ENCODE measurements at regions not wholly inside any gene's neighbourhood (a gene's known extent, or its start where the extent isn't known, plus 50 kb on each side); places are given as distances from the start of the nearest gene placed in this dataset.

DNA sequence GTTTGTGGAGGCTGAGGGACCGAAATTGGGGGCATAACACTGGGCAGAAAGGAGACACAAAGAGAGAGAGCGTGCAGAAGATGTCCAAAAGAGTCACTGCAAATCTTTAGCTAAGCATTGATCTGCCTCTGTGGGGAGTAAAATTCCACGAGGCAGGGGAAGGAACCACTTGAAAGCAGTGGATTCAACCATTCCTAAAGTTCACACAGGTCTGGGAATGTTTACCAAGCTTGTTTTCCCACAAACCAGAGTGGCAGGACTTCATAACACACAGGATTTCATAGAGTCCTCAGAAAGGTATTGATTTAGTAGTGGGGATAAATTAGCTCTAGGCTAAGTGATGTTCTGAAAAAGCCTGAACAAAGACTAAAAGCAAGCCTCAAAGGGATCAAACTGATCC, 66.1 kb upstream of the RPL38 start:
- H3K36me3 Mint-ChIP-seq, result peaks cover 1% of the 10 kb centered on the region
- Histone ChIP-seq H3K9ac (no peak overlapping the region), H3K4me2 (peak overlapping the region; percentile 45), H2AFZ (replicated peaks) (peak overlapping the region; percentile 63), H3K27ac (no peak overlapping the region), H3K4me1 (peaks cover 26% of the 10 kb centered on the region), H3K9me3 (ENCODE audit: low read depth) (peaks cover 16% of the 10 kb centered on the region), H4K20me1 (ENCODE audit: low read depth) (no peaks in the 10 kb centered on the region), H3K27me3 (no peaks in the 10 kb centered on the region), H3K79me2 (ENCODE audit: low read depth) (no peaks in the 10 kb centered on the region), H3K4me3 (no peak overlapping the region), H3K36me3 (peaks cover 5% of the 10 kb centered on the region), H3F3A (ENCODE audit: low read depth) (peaks cover 10% of the 10 kb centered on the region)
- peaks cover 31% of the 10 kb centered on the region for H3K9me3 Mint-ChIP-seq
- TF ChIP-seq EZH2 (IDR thresholded peaks at IDR 0.05), result no peak
- TF ChIP-seq EZH2phosphoT487 (IDR thresholded peaks at IDR 0.05), result no peak
- TF ChIP-seq, protein P1, sequence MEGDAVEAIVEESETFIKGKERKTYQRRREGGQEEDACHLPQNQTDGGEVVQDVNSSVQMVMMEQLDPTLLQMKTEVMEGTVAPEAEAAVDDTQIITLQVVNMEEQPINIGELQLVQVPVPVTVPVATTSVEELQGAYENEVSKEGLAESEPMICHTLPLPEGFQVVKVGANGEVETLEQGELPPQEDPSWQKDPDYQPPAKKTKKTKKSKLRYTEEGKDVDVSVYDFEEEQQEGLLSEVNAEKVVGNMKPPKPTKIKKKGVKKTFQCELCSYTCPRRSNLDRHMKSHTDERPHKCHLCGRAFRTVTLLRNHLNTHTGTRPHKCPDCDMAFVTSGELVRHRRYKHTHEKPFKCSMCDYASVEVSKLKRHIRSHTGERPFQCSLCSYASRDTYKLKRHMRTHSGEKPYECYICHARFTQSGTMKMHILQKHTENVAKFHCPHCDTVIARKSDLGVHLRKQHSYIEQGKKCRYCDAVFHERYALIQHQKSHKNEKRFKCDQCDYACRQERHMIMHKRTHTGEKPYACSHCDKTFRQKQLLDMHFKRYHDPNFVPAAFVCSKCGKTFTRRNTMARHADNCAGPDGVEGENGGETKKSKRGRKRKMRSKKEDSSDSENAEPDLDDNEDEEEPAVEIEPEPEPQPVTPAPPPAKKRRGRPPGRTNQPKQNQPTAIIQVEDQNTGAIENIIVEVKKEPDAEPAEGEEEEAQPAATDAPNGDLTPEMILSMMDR (IDR thresholded peaks at IDR 0.05), result no peak
- H3K4me1 Mint-ChIP-seq, result peaks cover 28% of the 10 kb centered on the region
- DNase-seq (ENCODE audit: low spot score), result no peak
- no peak overlapping the region for H3K4me3 Mint-ChIP-seq
- H3K27me3 Mint-ChIP-seq (ENCODE audit: insufficient read depth, low read depth), result peaks cover 10% of the 10 kb centered on the region
- peak overlapping the region; percentile 17 for H3K27ac Mint-ChIP-seq

DNA sequence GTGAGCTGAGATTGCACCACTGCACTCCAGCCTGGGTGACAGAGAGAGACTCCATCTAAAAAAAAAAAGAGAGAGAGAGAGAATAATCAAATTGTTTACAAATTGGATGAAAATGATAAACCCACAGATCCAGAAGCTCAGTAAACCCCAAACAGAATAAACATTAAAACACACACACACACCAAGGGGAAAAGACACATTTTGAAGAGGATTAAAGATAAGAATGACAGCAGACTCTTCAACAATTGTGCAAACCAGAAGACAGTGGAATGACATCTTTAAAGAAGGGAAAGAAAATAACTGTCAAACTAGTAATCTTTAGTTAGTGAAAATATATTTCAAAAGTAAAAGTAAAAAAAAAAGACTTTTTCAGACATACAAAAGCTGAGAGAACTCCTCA, 64.4 kb upstream of the RPL38 start:
- no peaks in the 10 kb centered on the region for H3K79me2 ChIP-seq (ENCODE audit: low read depth)
- H3K36me3 Mint-ChIP-seq, result peaks cover 1% of the 10 kb centered on the region
- H3K4me1 Mint-ChIP-seq, result peaks cover 19% of the 10 kb centered on the region
- peaks cover 45% of the 10 kb centered on the region for H3K9me3 Mint-ChIP-seq
- no peak overlapping the region for H3K4me3 ChIP-seq
- peaks cover 5% of the 10 kb centered on the region for H3K36me3 ChIP-seq
- H3K27me3 ChIP-seq, result no peaks in the 10 kb centered on the region
- H4K20me1 ChIP-seq (ENCODE audit: low read depth), result no peaks in the 10 kb centered on the region
- H3K4me3 Mint-ChIP-seq, result no peak overlapping the region
- H3K27ac ChIP-seq, result no peak overlapping the region
- TF ChIP-seq EZH2phosphoT487 (IDR thresholded peaks at IDR 0.05) (no peak), EZH2 (IDR thresholded peaks at IDR 0.05) (no peak)
- TF ChIP-seq, protein P1 (IDR thresholded peaks at IDR 0.05), result no peak
- H3K27ac Mint-ChIP-seq, result no peak overlapping the region
- no peak overlapping the region for H3K4me2 ChIP-seq
- no peak overlapping the region for H3K9ac ChIP-seq
- H2AFZ ChIP-seq (replicated peaks), result no peak overlapping the region
- peaks cover 7% of the 10 kb centered on the region for H3K27me3 Mint-ChIP-seq (ENCODE audit: insufficient read depth, low read depth)
- peaks cover 10% of the 10 kb centered on the region for H3F3A ChIP-seq (ENCODE audit: low read depth)
- H3K4me1 ChIP-seq, result peaks cover 20% of the 10 kb centered on the region
- peaks cover 16% of the 10 kb centered on the region for H3K9me3 ChIP-seq (ENCODE audit: low read depth)
- DNase-seq (ENCODE audit: low spot score), result no peak

DNA sequence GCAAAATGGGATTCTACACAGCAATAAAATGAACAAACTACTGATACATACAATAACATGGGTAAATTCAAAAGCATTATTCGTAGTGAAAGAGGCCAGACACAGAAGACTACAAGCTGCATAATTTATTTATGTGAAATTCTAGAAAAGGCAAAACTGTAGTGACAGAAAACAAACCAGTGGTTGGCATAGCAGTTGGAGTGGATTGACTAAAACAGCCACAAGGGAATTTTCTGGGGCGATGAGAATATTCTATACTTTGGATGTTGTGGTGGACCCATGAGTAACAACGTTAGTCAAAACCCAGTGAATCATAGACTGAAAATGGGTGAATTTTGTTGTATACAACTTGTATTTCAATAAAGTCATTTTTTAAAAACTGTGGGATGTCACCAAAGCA, 63.2 kb upstream of the RPL38 start:
- Histone ChIP-seq H3K36me3 (peaks cover 5% of the 10 kb centered on the region), H4K20me1 (ENCODE audit: low read depth) (no peaks in the 10 kb centered on the region), H3K4me1 (peaks cover 15% of the 10 kb centered on the region), H3K4me2 (no peak overlapping the region), H3K9ac (no peak overlapping the region), H2AFZ (replicated peaks) (no peak overlapping the region), H3K27ac (no peak overlapping the region), H3K4me3 (no peak overlapping the region), H3K79me2 (ENCODE audit: low read depth) (no peaks in the 10 kb centered on the region), H3F3A (ENCODE audit: low read depth) (peaks cover 10% of the 10 kb centered on the region), H3K9me3 (ENCODE audit: low read depth) (peaks cover 16% of the 10 kb centered on the region), H3K27me3 (no peaks in the 10 kb centered on the region)
- no peak for DNase-seq (ENCODE audit: low spot score)
- TF ChIP-seq, protein P1 (IDR thresholded peaks at IDR 0.05), result no peak
- no peak for TF ChIP-seq EZH2 (IDR thresholded peaks at IDR 0.05)
- no peak for TF ChIP-seq EZH2phosphoT487 (IDR thresholded peaks at IDR 0.05)
- peaks cover 45% of the 10 kb centered on the region for H3K9me3 Mint-ChIP-seq
- H3K27ac Mint-ChIP-seq, result no peak overlapping the region
- peaks cover 9% of the 10 kb centered on the region for H3K4me1 Mint-ChIP-seq
- H3K4me3 Mint-ChIP-seq, result no peak overlapping the region
- peaks cover 7% of the 10 kb centered on the region for H3K27me3 Mint-ChIP-seq (ENCODE audit: insufficient read depth, low read depth)
- peaks cover 1% of the 10 kb centered on the region for H3K36me3 Mint-ChIP-seq

Measured in neural progenitor cell (in vitro differentiated cells).